ENCODE measurements at regions not wholly inside any gene's neighbourhood (a gene's known extent, or its start where the extent isn't known, plus 50 kb on each side); places are given as distances from the start of the nearest gene placed in this dataset.

DNA sequence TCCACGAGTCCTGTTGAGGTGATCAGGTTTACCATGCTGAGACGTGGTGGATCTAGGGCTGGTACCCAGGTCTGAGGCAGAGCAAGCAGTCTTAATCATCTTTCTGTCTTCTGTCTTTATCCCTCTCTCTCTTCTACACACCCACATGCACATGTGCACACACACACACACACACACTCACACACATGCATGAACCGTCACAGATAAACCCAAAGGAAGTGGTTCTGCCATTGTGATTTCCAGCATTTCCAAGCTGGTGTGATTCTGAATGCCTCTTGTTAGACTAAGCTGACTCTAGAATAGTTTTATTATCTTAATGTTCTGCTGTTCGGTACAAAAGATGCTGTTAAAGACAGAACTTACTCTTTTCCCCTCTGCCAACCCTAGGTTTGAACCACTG, 411.8 kb upstream of the SALL1 start:
- no peak for DNase-seq
- H3K27ac Mint-ChIP-seq, result no peak overlapping the region

DNA sequence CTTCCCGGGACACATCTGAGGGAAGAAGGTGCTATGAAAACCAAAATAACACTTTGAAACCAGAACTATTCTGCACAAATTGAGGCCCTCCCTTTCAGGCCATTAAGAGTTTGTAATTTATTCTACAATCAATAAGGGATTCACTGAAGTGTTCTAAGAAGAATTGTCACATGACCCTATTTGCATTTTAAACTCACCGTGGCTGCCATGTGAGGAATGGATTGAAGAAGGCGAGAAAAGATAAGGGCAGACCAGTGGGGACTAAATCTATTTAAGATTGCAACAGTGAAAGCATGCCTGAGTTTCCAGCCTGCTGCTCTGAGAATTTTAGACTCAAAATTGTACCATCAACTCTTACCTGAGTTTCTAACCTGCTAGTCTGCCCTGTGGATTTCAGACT, 408.8 kb upstream of the SALL1 start:
- Mint-ChIP-seq H3K36me3 (ENCODE audit: low read depth) (peaks cover 22% of the 10 kb centered on the region), H3K4me3 (no peak overlapping the region), H3K27me3 (ENCODE audit: low read depth, poor library complexity) (peaks cover 4% of the 10 kb centered on the region), H3K9me3 (peaks cover 23% of the 10 kb centered on the region), H3K27ac (no peak overlapping the region), H3K4me1 (peaks cover 63% of the 10 kb centered on the region)
- no peak for DNase-seq
- TF ChIP-seq, protein P1, sequence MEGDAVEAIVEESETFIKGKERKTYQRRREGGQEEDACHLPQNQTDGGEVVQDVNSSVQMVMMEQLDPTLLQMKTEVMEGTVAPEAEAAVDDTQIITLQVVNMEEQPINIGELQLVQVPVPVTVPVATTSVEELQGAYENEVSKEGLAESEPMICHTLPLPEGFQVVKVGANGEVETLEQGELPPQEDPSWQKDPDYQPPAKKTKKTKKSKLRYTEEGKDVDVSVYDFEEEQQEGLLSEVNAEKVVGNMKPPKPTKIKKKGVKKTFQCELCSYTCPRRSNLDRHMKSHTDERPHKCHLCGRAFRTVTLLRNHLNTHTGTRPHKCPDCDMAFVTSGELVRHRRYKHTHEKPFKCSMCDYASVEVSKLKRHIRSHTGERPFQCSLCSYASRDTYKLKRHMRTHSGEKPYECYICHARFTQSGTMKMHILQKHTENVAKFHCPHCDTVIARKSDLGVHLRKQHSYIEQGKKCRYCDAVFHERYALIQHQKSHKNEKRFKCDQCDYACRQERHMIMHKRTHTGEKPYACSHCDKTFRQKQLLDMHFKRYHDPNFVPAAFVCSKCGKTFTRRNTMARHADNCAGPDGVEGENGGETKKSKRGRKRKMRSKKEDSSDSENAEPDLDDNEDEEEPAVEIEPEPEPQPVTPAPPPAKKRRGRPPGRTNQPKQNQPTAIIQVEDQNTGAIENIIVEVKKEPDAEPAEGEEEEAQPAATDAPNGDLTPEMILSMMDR (IDR thresholded peaks at IDR 0.05), result no peak

More for the DNA sequence above, 411.8 kb upstream of the SALL1 start:
- H3K4me1 Mint-ChIP-seq, result peaks cover 40% of the 10 kb centered on the region
- peaks cover 40% of the 10 kb centered on the region for H3K9me3 Mint-ChIP-seq
- H3K4me3 Mint-ChIP-seq, result no peak overlapping the region
- H3K27me3 Mint-ChIP-seq (ENCODE audit: low read depth, poor library complexity), result peaks cover 3% of the 10 kb centered on the region
- H3K36me3 Mint-ChIP-seq (ENCODE audit: low read depth), result peaks cover 32% of the 10 kb centered on the region
- TF ChIP-seq, protein P1 (IDR thresholded peaks at IDR 0.05), result no peak

DNA sequence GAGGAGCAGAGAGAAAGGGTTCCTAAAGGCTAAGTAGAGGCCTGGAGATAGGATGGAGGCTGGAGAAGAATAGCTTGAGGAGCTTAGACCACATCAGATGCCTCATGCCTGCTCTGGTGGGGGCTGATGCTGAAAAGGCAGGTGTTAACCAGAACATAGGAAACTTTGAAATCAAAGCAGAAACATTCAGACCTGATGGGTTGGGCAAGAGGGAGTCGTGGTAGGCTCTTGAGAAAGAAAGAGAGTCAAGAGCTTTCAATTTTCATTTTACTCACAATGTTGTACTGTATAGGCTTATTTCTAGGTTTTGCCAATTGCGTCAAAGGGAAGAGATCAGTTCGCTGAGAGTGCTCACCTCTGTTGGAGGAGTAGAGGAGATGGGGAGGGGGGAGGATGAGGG, 406.6 kb upstream of the SALL1 start:
- Mint-ChIP-seq H3K9me3 (peaks cover 1% of the 10 kb centered on the region), H3K27me3 (ENCODE audit: low read depth, poor library complexity) (peaks cover 4% of the 10 kb centered on the region), H3K4me1 (peaks cover 77% of the 10 kb centered on the region), H3K27ac (no peak overlapping the region), H3K36me3 (ENCODE audit: low read depth) (peaks cover 5% of the 10 kb centered on the region), H3K4me3 (no peak overlapping the region)
- TF ChIP-seq, protein P1 (IDR thresholded peaks at IDR 0.05), result no peak
- no peak for DNase-seq

DNA sequence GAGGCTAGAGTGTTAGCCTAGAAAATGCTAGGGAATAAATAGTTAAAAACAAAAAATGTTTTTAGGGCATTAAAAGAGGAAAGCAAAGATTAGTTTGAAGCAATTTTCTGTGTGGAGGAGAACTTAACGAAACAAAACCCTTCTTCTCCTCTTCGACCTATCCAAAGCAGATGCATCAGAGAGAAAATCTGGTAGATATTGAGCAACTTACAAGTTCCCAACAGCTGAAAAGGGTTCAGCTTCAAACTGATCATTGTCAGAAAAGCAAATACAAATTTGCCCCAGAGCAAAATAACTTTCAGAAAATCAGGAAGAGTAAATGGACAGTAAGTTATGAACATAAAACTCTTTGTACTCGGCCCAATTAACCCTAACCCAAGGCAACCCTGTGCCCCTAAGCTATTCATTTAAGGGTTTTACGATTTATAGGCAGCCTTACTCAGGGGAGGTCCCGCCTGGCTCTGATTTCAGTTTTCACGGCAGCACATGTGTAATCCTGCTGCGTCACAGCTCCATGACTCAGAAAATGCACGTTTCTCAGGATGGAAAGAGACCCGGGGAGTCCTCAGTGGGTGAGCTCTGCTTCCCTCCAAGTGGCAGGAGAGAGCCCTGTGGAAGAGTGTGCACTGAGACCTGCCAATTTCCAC, 405.7 kb upstream of the SALL1 start:
- Mint-ChIP-seq H3K4me3 (no peak overlapping the region), H3K4me1 (peaks cover 71% of the 10 kb centered on the region), H3K27ac (peak overlapping the region; percentile 83), H3K27me3 (ENCODE audit: low read depth, poor library complexity) (peaks cover 4% of the 10 kb centered on the region), H3K9me3 (no peaks in the 10 kb centered on the region), H3K36me3 (ENCODE audit: low read depth) (peaks cover 4% of the 10 kb centered on the region)
- TF ChIP-seq, protein P1 (IDR thresholded peaks at IDR 0.05), result no peak
- DNase-seq, result peak; percentile 51

DNA sequence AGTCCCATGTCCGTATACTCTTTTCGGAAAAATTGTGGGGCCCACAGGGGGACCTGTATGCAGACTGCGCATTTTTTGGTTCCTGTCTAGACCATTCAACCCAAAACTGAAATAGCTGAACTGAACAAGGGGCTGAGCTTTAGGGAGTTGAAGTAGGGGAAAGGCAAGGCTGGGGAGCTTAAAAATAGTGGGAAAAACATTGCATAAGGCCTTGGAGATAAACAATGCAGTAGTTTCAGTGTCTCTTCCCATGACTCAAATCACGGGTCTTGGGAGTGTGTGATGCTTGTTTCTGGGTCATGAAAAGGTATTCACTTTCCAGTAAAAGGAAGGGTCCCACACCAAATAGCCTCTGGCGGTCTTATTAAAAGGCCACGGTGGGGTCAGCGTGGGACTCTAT, 402.8 kb upstream of the SALL1 start:
- Mint-ChIP-seq H3K27me3 (ENCODE audit: low read depth, poor library complexity) (peaks cover 7% of the 10 kb centered on the region), H3K36me3 (ENCODE audit: low read depth) (peaks cover 4% of the 10 kb centered on the region), H3K4me3 (no peak overlapping the region), H3K9me3 (no peaks in the 10 kb centered on the region), H3K27ac (no peak overlapping the region), H3K4me1 (peaks cover 75% of the 10 kb centered on the region)
- TF ChIP-seq, protein P1 (IDR thresholded peaks at IDR 0.05), result no peak
- DNase-seq, result no peak

DNA sequence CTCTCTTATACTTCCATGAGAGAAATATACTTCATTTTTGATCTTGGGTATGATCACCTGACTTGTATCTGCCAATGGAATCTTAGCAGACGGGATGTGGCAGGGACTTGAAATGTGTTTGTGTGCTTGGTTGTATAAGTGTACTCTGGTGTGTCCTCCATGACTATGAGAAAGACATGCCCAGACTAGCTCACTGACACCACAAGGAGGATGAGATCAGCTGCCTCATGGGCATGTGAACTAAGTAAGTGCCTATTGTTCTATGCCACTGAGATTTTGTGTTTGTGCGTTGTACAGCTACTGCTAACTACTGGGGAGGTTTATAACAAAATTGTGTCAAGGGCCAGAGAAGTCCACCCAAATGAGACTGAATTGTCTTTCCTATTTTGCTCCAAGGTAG, 402.2 kb upstream of the SALL1 start:
- H3K27me3 Mint-ChIP-seq (ENCODE audit: low read depth, poor library complexity), result peaks cover 7% of the 10 kb centered on the region
- no peaks in the 10 kb centered on the region for H3K9me3 Mint-ChIP-seq
- peaks cover 4% of the 10 kb centered on the region for H3K36me3 Mint-ChIP-seq (ENCODE audit: low read depth)
- TF ChIP-seq, protein P1 (IDR thresholded peaks at IDR 0.05), result no peak
- no peak for DNase-seq
- H3K27ac Mint-ChIP-seq, result no peak overlapping the region
- no peak overlapping the region for H3K4me3 Mint-ChIP-seq
- peaks cover 74% of the 10 kb centered on the region for H3K4me1 Mint-ChIP-seq
